ENCODE measurements at regions not wholly inside any gene's neighbourhood (a gene's known extent, or its start where the extent isn't known, plus 50 kb on each side); places are given as distances from the start of the nearest gene placed in this dataset.

DNA sequence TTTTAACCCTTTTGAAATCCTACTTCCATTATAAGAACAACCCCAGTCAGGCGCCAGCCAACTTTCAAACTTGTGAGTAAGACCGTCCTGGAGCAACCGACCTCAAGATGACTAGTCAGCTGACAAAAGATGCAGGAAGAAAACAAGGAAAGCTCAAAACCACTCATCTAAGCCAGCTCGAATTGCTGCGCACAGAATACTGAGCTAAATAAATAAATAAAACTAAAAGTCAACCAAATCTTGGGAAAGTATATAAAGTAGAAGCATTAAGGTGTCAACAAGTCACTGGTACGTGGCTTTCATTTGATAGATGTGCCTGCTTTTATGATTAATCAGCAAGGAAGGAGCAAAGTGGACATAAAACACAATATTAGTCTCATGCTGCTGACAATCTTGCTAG lies 1269.8 kb downstream of the XPNPEP1 start:
- no peaks in the 10 kb centered on the region for H3K27me3 ChIP-seq (ENCODE audit: low read length)
- no peak overlapping the region for H3K9ac ChIP-seq (ENCODE audit: low read length)
- H3K4me3 ChIP-seq (ENCODE audit: insufficient read depth, low read length, poor library complexity, severe bottlenecking) = no peak overlapping the region
- no peaks in the 10 kb centered on the region for H4K20me1 ChIP-seq (ENCODE audit: low read depth, low read length)
- H3F3A ChIP-seq (ENCODE audit: insufficient read depth) = no peaks in the 10 kb centered on the region
- H3K36me3 ChIP-seq (ENCODE audit: low read length) = no peaks in the 10 kb centered on the region
- H2AFZ ChIP-seq (ENCODE audit: low read depth, low read length, severe bottlenecking) = no peak overlapping the region
- TF ChIP-seq EZH2phosphoT487 (conservative IDR thresholded peaks at IDR 0.05; ENCODE audit: low read length) = no peak
- TF ChIP-seq, protein P1, sequence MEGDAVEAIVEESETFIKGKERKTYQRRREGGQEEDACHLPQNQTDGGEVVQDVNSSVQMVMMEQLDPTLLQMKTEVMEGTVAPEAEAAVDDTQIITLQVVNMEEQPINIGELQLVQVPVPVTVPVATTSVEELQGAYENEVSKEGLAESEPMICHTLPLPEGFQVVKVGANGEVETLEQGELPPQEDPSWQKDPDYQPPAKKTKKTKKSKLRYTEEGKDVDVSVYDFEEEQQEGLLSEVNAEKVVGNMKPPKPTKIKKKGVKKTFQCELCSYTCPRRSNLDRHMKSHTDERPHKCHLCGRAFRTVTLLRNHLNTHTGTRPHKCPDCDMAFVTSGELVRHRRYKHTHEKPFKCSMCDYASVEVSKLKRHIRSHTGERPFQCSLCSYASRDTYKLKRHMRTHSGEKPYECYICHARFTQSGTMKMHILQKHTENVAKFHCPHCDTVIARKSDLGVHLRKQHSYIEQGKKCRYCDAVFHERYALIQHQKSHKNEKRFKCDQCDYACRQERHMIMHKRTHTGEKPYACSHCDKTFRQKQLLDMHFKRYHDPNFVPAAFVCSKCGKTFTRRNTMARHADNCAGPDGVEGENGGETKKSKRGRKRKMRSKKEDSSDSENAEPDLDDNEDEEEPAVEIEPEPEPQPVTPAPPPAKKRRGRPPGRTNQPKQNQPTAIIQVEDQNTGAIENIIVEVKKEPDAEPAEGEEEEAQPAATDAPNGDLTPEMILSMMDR (IDR thresholded peaks at IDR 0.05; ENCODE audit: insufficient read depth, low read length, poor library complexity, severe bottlenecking) = no peak
- H3K9me2 ChIP-seq (replicated peaks; ENCODE audit: insufficient read depth, low read length) = no peaks in the 10 kb centered on the region
- no peaks in the 10 kb centered on the region for H3K79me2 ChIP-seq (ENCODE audit: insufficient read depth, low read length)
- no peak overlapping the region for H3K4me2 ChIP-seq (ENCODE audit: low read depth, low read length, poor library complexity, severe bottlenecking)
- H3K27ac ChIP-seq (ENCODE audit: low read depth, low read length) = no peak overlapping the region
- H3K9me3 ChIP-seq (ENCODE audit: insufficient read depth, low read length) = no peaks in the 10 kb centered on the region

DNA sequence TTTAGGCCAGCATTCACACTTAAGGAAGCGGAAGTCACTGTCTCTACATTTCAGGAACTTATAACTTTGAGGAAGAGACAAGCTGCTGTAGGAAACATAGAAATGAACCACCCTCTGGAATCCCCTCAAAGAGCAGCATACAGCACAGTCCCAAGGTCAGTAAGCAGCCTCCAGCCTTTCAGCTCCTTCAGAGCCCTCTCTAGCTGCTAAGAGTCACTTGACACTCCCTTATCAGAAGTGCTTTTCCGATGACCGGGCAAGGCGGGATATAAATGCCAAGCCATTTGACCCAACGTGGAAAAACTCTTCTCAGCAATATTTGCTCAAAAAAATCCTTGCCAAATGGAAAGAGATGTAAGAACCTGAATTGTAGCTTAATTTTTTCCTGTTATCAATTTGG lies 1284.3 kb downstream of the XPNPEP1 start:
- H3K36me3 ChIP-seq (ENCODE audit: low read length) = no peaks in the 10 kb centered on the region
- H3K9me3 ChIP-seq (ENCODE audit: insufficient read depth, low read length) = no peaks in the 10 kb centered on the region
- H3K27ac ChIP-seq (ENCODE audit: low read depth, low read length) = no peak overlapping the region
- no peaks in the 10 kb centered on the region for H3K27me3 ChIP-seq (ENCODE audit: low read length)
- no peak overlapping the region for H3K4me2 ChIP-seq (ENCODE audit: low read depth, low read length, poor library complexity, severe bottlenecking)
- no peak overlapping the region for H3K4me3 ChIP-seq (ENCODE audit: insufficient read depth, low read length, poor library complexity, severe bottlenecking)
- no peaks in the 10 kb centered on the region for H4K20me1 ChIP-seq (ENCODE audit: low read depth, low read length)
- no peaks in the 10 kb centered on the region for H3F3A ChIP-seq (ENCODE audit: insufficient read depth)
- no peak overlapping the region for H3K9ac ChIP-seq (ENCODE audit: low read length)
- TF ChIP-seq EZH2phosphoT487 (conservative IDR thresholded peaks at IDR 0.05; ENCODE audit: low read length) = no peak
- TF ChIP-seq, protein P1 (IDR thresholded peaks at IDR 0.05; ENCODE audit: insufficient read depth, low read length, poor library complexity, severe bottlenecking) = no peak
- no peaks in the 10 kb centered on the region for H3K79me2 ChIP-seq (ENCODE audit: insufficient read depth, low read length)
- no peaks in the 10 kb centered on the region for H3K9me2 ChIP-seq (replicated peaks; ENCODE audit: insufficient read depth, low read length)
- H2AFZ ChIP-seq (ENCODE audit: low read depth, low read length, severe bottlenecking) = no peak overlapping the region

DNA sequence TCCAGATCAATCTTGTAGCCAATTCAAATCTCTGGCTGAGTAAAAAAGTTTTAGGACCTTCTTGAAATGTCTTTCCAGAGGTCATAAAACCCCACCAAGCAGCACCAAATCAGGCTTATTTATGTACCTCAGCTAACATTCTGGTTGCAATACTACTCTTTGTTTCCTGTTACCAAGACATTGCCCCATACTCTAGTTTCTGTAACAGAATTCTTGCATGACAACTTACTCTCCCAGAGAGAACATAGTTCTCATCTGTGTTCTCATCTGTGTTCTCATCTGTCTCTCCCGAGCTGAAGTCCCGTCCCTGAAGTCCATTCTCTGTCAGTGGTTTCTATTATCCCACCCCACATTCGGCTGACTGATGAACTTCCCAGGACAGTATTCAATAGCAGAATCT lies 1285.1 kb downstream of the XPNPEP1 start:
- Histone ChIP-seq H2AFZ (ENCODE audit: low read depth, low read length, severe bottlenecking) (no peak overlapping the region), H3K9me3 (ENCODE audit: insufficient read depth, low read length) (no peaks in the 10 kb centered on the region), H3K4me2 (ENCODE audit: low read depth, low read length, poor library complexity, severe bottlenecking) (no peak overlapping the region), H3K9ac (ENCODE audit: low read length) (no peak overlapping the region), H3F3A (ENCODE audit: insufficient read depth) (no peaks in the 10 kb centered on the region), H4K20me1 (ENCODE audit: low read depth, low read length) (no peaks in the 10 kb centered on the region), H3K9me2 (replicated peaks; ENCODE audit: insufficient read depth, low read length) (no peaks in the 10 kb centered on the region), H3K36me3 (ENCODE audit: low read length) (no peaks in the 10 kb centered on the region), H3K79me2 (ENCODE audit: insufficient read depth, low read length) (no peaks in the 10 kb centered on the region), H3K4me3 (ENCODE audit: insufficient read depth, low read length, poor library complexity, severe bottlenecking) (no peak overlapping the region), H3K27ac (ENCODE audit: low read depth, low read length) (no peak overlapping the region), H3K27me3 (ENCODE audit: low read length) (no peaks in the 10 kb centered on the region)
- TF ChIP-seq, protein P1 (IDR thresholded peaks at IDR 0.05; ENCODE audit: insufficient read depth, low read length, poor library complexity, severe bottlenecking) = no peak
- TF ChIP-seq EZH2phosphoT487 (conservative IDR thresholded peaks at IDR 0.05; ENCODE audit: low read length) = no peak
